Peyer's patch (tissue), 4 donors: ENCODE measurements at regions not wholly inside any gene's neighbourhood (a gene's known extent, or its start where the extent isn't known, plus 50 kb on each side); places are given as distances from the start of the nearest gene placed in this dataset.
A peak's percentile ranks its signal among the peaks of the same experiment; 100 is the strongest.

Experiments used
- DNase-seq, 3 donors: peaks; one replicate each; pipeline ENCODE4 v3.0.0-alpha.2; 2017 to 2019
- H3K27ac ChIP-seq, 4 donors: fragments of 200-600 bp; sonication (generic); one replicate each; pipeline ENCODE4 v1.5.1; 2016 to 2019
- H3K27me3 ChIP-seq, 2 donors: fragments of 200-600 bp; sonication (generic); one replicate each; pipeline ENCODE4 v1.5.1; 2019
- H3K36me3 ChIP-seq, 3 donors: fragments of 200-600 bp; sonication (generic); one replicate each; pipeline ENCODE4 v1.5.1; 2016 to 2019
- H3K4me1 ChIP-seq, 4 donors: fragments of 200-600 bp; sonication (generic); one replicate each; pipeline ENCODE4 v1.5.1; 2016 to 2019
- H3K4me3 ChIP-seq, 4 donors: fragments of 200-600 bp; sonication (generic); 1 replicate in 3 of 4; 2 replicates in 1 of 4; pipeline ENCODE4 v1.5.1; 2016 to 2019; ENCODE audit warnings: mild to moderate bottlenecking in 1 of 4
- H3K9me3 ChIP-seq, 4 donors: fragments of 200-600 bp; sonication (generic); one replicate each; pipeline ENCODE4 v1.5.1; 2016 to 2019; ENCODE audit warnings: mild to moderate bottlenecking in 1 of 4
- POLR2A ChIP-seq, 2 donors: fragments of 450-650 bp; IDR thresholded peaks; one replicate each; pipeline ENCODE4 v1.5.1; 2017; ENCODE audit warnings: antibody characterized with exemption in 2 of 2, mild to moderate bottlenecking in 2 of 2, moderate library complexity in 2 of 2
- TF ChIP-seq, protein P1 (sequence below), 6 experiments: fragments of 450-650 bp in 4 of 6; fragments of 200-600 bp in 2 of 6; sonication (generic) in 1 of 6; IDR thresholded peaks; one replicate each; pipeline ENCODE4 v1.5.1; 2017 to 2019; ENCODE audit warnings: antibody characterized with exemption in 6 of 6, mild to moderate bottlenecking in 3 of 6, moderate library complexity in 1 of 6

DNA sequence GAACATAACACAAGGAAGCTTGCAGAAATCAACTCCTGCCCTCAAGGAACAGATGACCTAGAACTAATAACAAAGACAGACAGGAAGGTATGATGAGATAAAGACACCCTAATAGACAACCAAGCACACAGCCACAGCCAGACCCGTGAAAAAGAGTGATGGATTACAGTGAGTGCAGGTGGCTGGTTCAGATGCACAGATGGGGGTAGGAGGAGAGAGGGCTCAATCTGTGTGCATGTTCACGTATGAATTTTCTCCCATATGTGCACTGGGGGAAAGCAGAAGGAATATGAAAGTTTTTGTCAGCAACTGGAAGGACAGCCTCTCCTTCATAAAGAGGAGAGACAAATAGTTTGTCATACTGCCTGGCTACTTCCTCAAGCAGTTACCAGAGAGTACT, 367.1 kb downstream of the PBX1 start:
- no peaks in the 10 kb centered on the region for H3K27me3 ChIP-seq
- DNase-seq, result no peak
- H3K36me3 ChIP-seq, result no peaks in the 10 kb centered on the region
- H3K27ac ChIP-seq, result no peak overlapping the region
- H3K4me3 ChIP-seq, result no peak overlapping the region
- H3K9me3 ChIP-seq, result no peaks in the 10 kb centered on the region
- H3K4me1 ChIP-seq, result no peaks in the 10 kb centered on the region
- TF ChIP-seq, protein P1, sequence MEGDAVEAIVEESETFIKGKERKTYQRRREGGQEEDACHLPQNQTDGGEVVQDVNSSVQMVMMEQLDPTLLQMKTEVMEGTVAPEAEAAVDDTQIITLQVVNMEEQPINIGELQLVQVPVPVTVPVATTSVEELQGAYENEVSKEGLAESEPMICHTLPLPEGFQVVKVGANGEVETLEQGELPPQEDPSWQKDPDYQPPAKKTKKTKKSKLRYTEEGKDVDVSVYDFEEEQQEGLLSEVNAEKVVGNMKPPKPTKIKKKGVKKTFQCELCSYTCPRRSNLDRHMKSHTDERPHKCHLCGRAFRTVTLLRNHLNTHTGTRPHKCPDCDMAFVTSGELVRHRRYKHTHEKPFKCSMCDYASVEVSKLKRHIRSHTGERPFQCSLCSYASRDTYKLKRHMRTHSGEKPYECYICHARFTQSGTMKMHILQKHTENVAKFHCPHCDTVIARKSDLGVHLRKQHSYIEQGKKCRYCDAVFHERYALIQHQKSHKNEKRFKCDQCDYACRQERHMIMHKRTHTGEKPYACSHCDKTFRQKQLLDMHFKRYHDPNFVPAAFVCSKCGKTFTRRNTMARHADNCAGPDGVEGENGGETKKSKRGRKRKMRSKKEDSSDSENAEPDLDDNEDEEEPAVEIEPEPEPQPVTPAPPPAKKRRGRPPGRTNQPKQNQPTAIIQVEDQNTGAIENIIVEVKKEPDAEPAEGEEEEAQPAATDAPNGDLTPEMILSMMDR (IDR thresholded peaks at IDR 0.05), result no peak
- no peak for TF ChIP-seq POLR2A (IDR thresholded peaks at IDR 0.05)

DNA sequence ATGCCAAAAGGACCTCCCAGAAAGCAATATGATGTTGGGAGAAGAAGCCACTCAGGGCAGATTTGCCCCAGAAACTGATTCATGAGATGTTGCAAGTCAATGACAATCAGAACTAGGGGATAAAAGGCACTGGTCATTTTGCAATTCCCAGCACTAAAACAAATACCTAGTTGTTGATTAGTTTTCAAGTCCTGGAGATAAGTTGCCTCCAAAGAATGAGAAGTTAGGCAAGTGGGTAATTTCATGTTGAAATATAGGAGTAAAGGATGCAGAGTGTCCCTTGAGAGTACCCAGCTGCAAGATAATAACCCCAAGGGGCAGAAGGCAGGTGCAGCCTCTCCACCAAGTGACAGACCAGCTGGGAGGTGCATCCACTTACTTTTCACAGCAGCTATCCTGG, 363.6 kb downstream of the PBX1 start:
- TF ChIP-seq, protein P1 (IDR thresholded peaks at IDR 0.05), result no peak
- TF ChIP-seq POLR2A (IDR thresholded peaks at IDR 0.05), result no peak
- DNase-seq, result no peak
- no peaks in the 10 kb centered on the region for H3K27me3 ChIP-seq
- H3K27ac ChIP-seq, result no peak overlapping the region
- no peak overlapping the region for H3K4me3 ChIP-seq
- H3K9me3 ChIP-seq, result no peaks in the 10 kb centered on the region
- no peaks in the 10 kb centered on the region for H3K4me1 ChIP-seq
- H3K36me3 ChIP-seq, result no peaks in the 10 kb centered on the region

DNA sequence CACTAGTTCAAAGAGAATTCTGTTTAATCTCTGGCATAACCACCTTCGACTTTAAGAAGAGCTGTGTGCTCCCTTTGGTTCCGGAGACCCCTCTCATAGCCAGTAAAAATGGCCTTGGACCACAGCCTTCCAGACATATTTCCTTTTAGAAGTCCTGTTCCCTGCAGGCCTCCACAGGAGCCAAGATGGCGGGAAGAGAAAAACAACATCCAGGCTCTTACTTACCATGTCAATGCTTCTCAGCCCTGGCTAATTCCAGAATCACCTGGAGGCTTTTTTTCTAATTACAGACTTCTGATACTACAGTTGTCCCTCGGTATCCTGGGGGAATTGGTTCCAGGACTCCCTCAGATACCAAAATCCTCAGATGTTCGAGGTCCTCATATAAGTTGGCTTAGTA, 362.5 kb downstream of the PBX1 start:
- H3K36me3 ChIP-seq, result no peaks in the 10 kb centered on the region
- no peak for DNase-seq
- no peak overlapping the region for H3K27ac ChIP-seq
- no peaks in the 10 kb centered on the region for H3K27me3 ChIP-seq
- no peak for TF ChIP-seq POLR2A (IDR thresholded peaks at IDR 0.05)
- TF ChIP-seq, protein P1 (IDR thresholded peaks at IDR 0.05), result no peak
- H3K4me3 ChIP-seq, result no peak overlapping the region
- H3K9me3 ChIP-seq, result no peaks in the 10 kb centered on the region
- no peaks in the 10 kb centered on the region for H3K4me1 ChIP-seq

DNA sequence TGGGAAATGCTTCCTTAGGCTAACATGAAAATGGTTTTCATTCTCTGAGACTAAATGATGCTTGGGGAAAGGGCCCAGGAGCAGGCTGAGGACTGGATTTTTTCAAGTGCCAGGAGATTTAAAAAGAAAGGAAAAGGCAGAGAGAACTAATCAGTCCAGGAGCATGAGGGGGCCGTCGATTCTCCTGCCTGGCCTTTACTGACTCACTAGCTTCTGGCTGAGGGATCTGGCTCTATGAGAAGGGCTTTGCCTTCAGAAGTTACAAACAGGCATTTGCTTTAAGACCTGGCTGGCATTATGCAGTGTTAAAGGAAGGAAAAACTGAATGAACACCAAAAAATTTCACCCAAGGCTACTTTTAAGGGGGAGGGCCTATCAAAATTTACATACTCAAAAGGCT, 359.2 kb downstream of the PBX1 start:
- no peak for TF ChIP-seq POLR2A (IDR thresholded peaks at IDR 0.05)
- TF ChIP-seq, protein P1 (IDR thresholded peaks at IDR 0.05), result no peak
- DNase-seq, result no peak
- Histone ChIP-seq H3K4me3 (no peak overlapping the region), H3K27ac (no peak overlapping the region), H3K36me3 (no peaks in the 10 kb centered on the region), H3K4me1 (no peaks in the 10 kb centered on the region), H3K9me3 (no peaks in the 10 kb centered on the region), H3K27me3 (no peaks in the 10 kb centered on the region)

DNA sequence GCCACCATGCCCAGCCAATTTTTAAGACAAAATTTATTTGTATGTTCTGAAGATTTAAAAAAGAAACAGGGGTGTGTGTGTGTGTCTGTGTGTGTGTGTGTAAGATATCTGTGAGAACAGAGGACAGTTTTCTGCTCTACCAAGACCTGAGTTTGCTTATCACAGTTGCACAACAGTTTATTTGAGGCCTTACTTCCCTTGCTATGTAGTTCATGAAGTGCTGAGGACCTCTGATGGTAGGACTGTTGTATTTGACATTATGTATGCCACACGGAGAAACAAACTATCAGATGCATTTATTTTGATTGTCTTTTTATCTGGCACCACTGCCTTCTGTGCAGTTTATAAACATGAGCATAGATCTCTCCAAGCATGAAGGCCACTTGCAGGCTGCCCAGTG, 355.2 kb downstream of the PBX1 start:
- no peaks in the 10 kb centered on the region for H3K4me1 ChIP-seq
- no peaks in the 10 kb centered on the region for H3K36me3 ChIP-seq
- no peak for DNase-seq
- no peak for TF ChIP-seq POLR2A (IDR thresholded peaks at IDR 0.05)
- TF ChIP-seq, protein P1 (IDR thresholded peaks at IDR 0.05), result peak in 2 of 6 experiments; percentile 32 to 35
- no peaks in the 10 kb centered on the region for H3K9me3 ChIP-seq
- H3K27ac ChIP-seq, result no peak overlapping the region
- no peak overlapping the region for H3K4me3 ChIP-seq
- H3K27me3 ChIP-seq, result no peaks in the 10 kb centered on the region

DNA sequence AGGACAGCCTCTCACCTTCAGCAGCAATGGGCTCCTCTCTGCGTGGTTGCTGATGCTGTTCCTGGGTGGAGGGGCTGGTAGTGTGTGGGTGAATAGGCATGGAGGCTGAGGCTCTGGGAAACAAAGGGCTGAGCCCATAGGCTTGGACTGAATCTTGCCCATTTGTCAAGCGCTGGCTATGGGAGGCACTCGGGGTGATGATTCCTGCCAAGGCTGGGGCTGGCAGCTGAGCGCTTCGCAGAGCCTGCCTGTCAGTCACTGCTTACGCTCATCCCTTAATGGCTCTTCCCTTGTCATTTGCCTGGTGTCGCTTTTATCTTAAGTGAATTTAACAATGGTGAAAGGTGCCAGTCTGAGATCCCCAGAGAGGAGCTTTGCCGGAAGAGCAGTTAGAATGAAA, 353.3 kb downstream of the PBX1 start:
- Histone ChIP-seq H3K9me3 (no peaks in the 10 kb centered on the region), H3K4me1 (no peaks in the 10 kb centered on the region), H3K36me3 (no peaks in the 10 kb centered on the region), H3K4me3 (no peak overlapping the region), H3K27ac (no peak overlapping the region), H3K27me3 (no peaks in the 10 kb centered on the region)
- DNase-seq, result no peak
- TF ChIP-seq POLR2A (IDR thresholded peaks at IDR 0.05), result no peak
- TF ChIP-seq, protein P1 (IDR thresholded peaks at IDR 0.05), result no peak
